ENCODE measurements at regions not wholly inside any gene's neighbourhood (a gene's known extent, or its start where the extent isn't known, plus 50 kb on each side); places are given as distances from the start of the nearest gene placed in this dataset.

DNA sequence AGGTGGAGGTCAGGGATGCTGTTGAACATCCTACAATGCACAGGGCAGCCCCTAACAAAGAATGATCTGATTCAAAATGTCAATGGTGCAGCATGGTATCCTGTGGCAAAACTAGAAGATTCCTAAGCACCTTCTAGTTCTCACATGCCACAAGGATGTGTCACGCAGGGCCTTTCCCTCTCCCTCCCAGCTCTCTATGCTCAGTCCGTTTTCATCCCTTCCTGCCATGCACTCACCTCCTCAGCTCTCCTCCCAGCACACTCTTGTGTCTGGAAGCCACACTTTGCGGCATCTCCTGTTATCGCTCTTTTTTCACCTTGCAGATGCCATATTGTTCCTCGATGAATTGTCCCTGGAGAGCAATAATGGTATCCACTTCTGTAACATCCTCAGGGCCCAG is 263.4 kb downstream of the CDC5L start:
- Mint-ChIP-seq H3K9me3 (ENCODE audit: unreplicated experiment) (no peaks in the 10 kb centered on the region), H3K27ac (ENCODE audit: unreplicated experiment) (no peak overlapping the region), H3K36me3 (ENCODE audit: insufficient read depth, unreplicated experiment) (no peaks in the 10 kb centered on the region), H3K27me3 (ENCODE audit: insufficient read depth, unreplicated experiment) (peaks cover 8% of the 10 kb centered on the region), H3K4me3 (ENCODE audit: unreplicated experiment) (peak overlapping the region; percentile 11), H3K4me1 (ENCODE audit: low read depth, unreplicated experiment) (peaks cover 15% of the 10 kb centered on the region)
- POLR2A ChIA-PET: no interaction called here
- H3K4me3 ChIP-seq (ENCODE audit: low read depth, low read length): no peak overlapping the region
- DNase-seq: no peak
- CTCF ChIA-PET: no interaction called here
- H3K36me3 ChIP-seq (ENCODE audit: control insufficient read depth, insufficient read depth, low read length): no peaks in the 10 kb centered on the region
- no TSS peak for BruUV-seq (replicated peaks)
- H3K4me1 ChIP-seq: 0 out of 2 replicates have a peak, but pooled peaks cover 4% of the 10 kb centered on the region
- TF ChIP-seq, protein P1, sequence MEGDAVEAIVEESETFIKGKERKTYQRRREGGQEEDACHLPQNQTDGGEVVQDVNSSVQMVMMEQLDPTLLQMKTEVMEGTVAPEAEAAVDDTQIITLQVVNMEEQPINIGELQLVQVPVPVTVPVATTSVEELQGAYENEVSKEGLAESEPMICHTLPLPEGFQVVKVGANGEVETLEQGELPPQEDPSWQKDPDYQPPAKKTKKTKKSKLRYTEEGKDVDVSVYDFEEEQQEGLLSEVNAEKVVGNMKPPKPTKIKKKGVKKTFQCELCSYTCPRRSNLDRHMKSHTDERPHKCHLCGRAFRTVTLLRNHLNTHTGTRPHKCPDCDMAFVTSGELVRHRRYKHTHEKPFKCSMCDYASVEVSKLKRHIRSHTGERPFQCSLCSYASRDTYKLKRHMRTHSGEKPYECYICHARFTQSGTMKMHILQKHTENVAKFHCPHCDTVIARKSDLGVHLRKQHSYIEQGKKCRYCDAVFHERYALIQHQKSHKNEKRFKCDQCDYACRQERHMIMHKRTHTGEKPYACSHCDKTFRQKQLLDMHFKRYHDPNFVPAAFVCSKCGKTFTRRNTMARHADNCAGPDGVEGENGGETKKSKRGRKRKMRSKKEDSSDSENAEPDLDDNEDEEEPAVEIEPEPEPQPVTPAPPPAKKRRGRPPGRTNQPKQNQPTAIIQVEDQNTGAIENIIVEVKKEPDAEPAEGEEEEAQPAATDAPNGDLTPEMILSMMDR (IDR thresholded peaks at IDR 0.05; ENCODE audit: insufficient read depth in 1 of 2, low read depth in 1 of 2, low read length in 1 of 2, severe bottlenecking in 1 of 2, unreplicated experiment in 1 of 2): no peak
- no peaks in the 10 kb centered on the region for H3K9me3 ChIP-seq
- intact Hi-C loops (cut with micrococcal nuclease; ENCODE audit: unreplicated experiment): no loop called here
- H3K27me3 ChIP-seq (replicated peaks; ENCODE audit: control insufficient read depth, insufficient read depth, low read length): no peaks in the 10 kb centered on the region

DNA sequence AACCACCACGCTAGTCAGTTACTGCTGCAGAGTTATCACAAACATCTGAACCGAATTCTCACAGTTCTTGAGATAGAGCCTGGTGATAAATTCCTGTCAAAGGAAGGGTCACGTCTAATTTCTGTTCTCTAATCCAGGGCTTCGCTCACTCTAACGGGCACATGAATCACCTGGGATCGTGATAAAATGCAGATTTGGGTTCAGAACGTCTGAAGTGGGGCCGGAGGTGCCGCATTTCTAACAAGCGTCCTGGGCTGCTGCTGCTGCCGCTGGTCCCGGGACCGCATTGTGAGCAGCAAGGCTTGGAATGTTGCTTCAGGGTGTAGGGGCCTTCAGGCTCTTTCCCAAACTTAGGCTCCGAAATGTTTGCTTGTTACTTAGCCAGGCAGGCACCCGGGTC is 264.1 kb downstream of the CDC5L start:
- no peaks in the 10 kb centered on the region for H3K36me3 Mint-ChIP-seq (ENCODE audit: insufficient read depth, unreplicated experiment)
- no TSS peak for BruUV-seq (replicated peaks)
- no peak overlapping the region for H3K4me3 ChIP-seq (ENCODE audit: low read depth, low read length)

DNA sequence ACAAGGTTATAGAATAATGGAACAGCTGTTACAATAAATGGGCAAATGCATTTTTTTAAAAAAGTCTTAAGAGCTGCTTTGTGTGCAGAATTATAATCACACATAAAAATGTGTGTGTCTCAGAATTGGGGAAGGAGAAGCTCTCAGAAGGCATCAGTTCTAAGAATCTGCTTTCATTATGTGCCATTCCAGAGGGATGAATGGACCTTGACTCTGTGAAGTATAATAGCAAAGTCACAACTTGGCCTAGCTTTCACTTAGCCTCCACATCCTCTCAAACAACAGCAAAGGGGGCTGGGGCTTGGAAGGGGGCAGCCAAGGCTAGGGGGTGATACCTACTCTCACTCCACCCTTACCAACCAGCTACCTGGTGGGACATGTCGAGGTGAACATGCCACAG is 265.0 kb downstream of the CDC5L start:
- H3K27me3 Mint-ChIP-seq (ENCODE audit: insufficient read depth, unreplicated experiment): peaks cover 8% of the 10 kb centered on the region
- POLR2A ChIA-PET: no interaction called here

More for the DNA sequence above, 264.1 kb downstream of the CDC5L start:
- intact Hi-C loops (cut with micrococcal nuclease; ENCODE audit: unreplicated experiment): no loop called here
- TF ChIP-seq, protein P1 (IDR thresholded peaks at IDR 0.05; ENCODE audit: insufficient read depth in 1 of 2, low read depth in 1 of 2, low read length in 1 of 2, severe bottlenecking in 1 of 2, unreplicated experiment in 1 of 2): no peak
- Mint-ChIP-seq H3K27me3 (ENCODE audit: insufficient read depth, unreplicated experiment) (peaks cover 8% of the 10 kb centered on the region), H3K27ac (ENCODE audit: unreplicated experiment) (no peak overlapping the region), H3K9me3 (ENCODE audit: unreplicated experiment) (no peaks in the 10 kb centered on the region), H3K4me3 (ENCODE audit: unreplicated experiment) (peak overlapping the region; percentile 11), H3K4me1 (ENCODE audit: low read depth, unreplicated experiment) (peaks cover 15% of the 10 kb centered on the region)
- DNase-seq: peak; percentile 12 to 50
- no peaks in the 10 kb centered on the region for H3K27me3 ChIP-seq (replicated peaks; ENCODE audit: control insufficient read depth, insufficient read depth, low read length)
- H3K36me3 ChIP-seq (ENCODE audit: control insufficient read depth, insufficient read depth, low read length): no peaks in the 10 kb centered on the region
- H3K4me1 ChIP-seq: 0 out of 2 replicates have a peak, but pooled peaks cover 4% of the 10 kb centered on the region
- ChIA-PET CTCF (interaction anchor here (0.6 kb wide), 1 partner anchor 1063 kb away, joined by 3 read pairs; no protein-coding TSS in a partner anchor), POLR2A (no interaction called here)
- H3K9me3 ChIP-seq: no peaks in the 10 kb centered on the region

More for the DNA sequence above, 265.0 kb downstream of the CDC5L start:
- DNase-seq: no peak
- Histone ChIP-seq H3K9me3 (no peaks in the 10 kb centered on the region), H3K4me1 (0 out of 2 replicates have a peak, but pooled peaks cover 4% of the 10 kb centered on the region), H3K27me3 (replicated peaks; ENCODE audit: control insufficient read depth, insufficient read depth, low read length) (no peaks in the 10 kb centered on the region), H3K4me3 (ENCODE audit: low read depth, low read length) (no peak overlapping the region), H3K36me3 (ENCODE audit: control insufficient read depth, insufficient read depth, low read length) (no peaks in the 10 kb centered on the region)
- intact Hi-C loops (cut with micrococcal nuclease; ENCODE audit: unreplicated experiment): no loop called here
- TF ChIP-seq, protein P1 (IDR thresholded peaks at IDR 0.05; ENCODE audit: insufficient read depth in 1 of 2, low read depth in 1 of 2, low read length in 1 of 2, severe bottlenecking in 1 of 2, unreplicated experiment in 1 of 2): no peak
- no peak overlapping the region for H3K27ac Mint-ChIP-seq (ENCODE audit: unreplicated experiment)
- peaks cover 15% of the 10 kb centered on the region for H3K4me1 Mint-ChIP-seq (ENCODE audit: low read depth, unreplicated experiment)
- CTCF ChIA-PET: interaction anchor here (1.1 kb wide), 1 partner anchor 1062 kb away, joined by 5 read pairs; no protein-coding TSS in a partner anchor
- no peaks in the 10 kb centered on the region for H3K9me3 Mint-ChIP-seq (ENCODE audit: unreplicated experiment)
- BruUV-seq (replicated peaks): no TSS peak
- H3K4me3 Mint-ChIP-seq (ENCODE audit: unreplicated experiment): no peak overlapping the region
- no peaks in the 10 kb centered on the region for H3K36me3 Mint-ChIP-seq (ENCODE audit: insufficient read depth, unreplicated experiment)
